COLO668 (cell line): ENCODE measurements at regions not wholly inside any gene's neighbourhood (a gene's known extent, or its start where the extent isn't known, plus 50 kb on each side); places are given as distances from the start of the nearest gene placed in this dataset.

Experiments used
- DNase-seq: peaks from one replicate; lab custom pipeline; 2025; ENCODE audit not compliant: unreplicated experiment; lab: John Stamatoyannopoulos, UW

DNA sequence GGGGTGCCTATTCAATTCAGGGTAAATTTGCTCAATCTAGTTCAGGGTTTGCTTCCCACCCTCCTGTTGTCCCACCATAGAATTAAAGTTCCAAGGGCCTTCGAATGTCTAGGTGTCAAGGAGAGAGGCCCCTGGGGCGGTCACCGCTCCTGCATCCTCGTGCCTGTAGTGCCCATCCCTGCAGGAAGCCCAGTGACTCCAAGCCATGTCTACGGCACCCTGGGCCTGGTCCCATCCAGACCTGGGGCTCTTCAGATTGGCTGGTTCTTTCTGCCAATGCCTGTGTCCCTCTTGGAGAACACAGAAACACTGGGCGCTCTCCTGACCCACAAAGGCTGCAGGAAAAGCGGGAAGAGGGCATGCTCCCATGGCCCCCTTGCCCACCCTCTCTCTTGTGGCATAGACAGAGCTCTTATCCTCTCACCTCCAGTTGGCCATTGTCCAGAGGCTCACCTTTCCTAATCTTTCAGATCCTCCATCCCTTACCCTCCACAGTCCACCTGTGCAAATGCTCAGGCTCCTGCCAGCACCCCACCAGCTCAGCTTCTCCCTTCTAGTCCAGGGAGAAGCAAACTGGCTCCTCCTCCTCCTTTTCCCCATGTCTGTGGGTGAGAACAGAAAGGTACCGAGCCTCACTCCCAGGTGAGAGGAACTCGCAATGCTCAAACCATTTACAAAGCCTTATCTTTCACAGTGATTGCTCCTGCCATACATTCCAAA, 253.0 kb upstream of the IRX2 start:
- DNase-seq = no peak

- DNase-seq = no peak
Observed at GRCh38 chr5:3002230-3002629, 250.8 kb upstream of the IRX2 start.

- DNase-seq = no peak
Observed at GRCh38 chr5:3000631-3001030, 249.2 kb upstream of the IRX2 start.

GRCh38 chr5:2999926-3000325, 248.4 kb upstream of the IRX2 start:
- no peak for DNase-seq

DNA sequence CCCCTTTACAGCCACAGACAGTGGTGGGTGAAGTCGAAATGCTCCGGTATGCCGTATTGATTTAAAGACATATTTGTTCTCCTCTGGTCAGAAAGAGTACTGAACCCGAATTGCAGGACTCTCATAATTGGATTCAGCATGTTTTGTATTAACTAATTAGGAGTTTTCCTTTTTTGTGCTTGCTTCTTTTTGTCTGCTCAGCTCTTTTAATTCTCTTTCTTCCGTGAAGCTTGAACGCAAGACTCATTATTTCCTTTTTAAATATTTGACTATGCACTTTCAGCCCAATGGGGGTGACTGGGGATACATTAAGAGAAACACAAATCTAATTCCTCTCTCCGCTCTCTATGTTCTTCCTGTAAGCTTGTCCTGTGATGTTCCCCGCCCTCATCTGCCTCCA, 246.6 kb upstream of the IRX2 start:
- no peak for DNase-seq

DNA sequence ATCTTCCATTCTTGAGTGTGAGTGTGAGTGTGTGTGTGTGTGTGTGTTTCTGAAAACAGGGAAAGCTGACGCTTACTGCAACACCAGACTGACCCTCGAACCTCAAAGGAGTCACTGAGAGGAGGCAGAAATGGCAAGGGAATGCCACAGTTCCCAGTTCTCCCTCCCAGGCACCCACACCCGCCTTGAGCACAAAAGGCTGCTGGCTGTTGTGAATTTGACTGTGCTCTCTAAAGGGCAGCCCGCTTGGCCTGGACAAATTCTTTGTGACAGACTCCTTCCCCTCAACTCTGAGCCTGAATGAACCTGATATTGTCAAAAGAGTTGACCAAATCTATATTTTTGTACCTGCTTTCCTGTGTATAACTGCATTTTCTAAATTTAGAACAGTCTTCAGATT, 245.7 kb upstream of the IRX2 start:
- no peak for DNase-seq

DNA sequence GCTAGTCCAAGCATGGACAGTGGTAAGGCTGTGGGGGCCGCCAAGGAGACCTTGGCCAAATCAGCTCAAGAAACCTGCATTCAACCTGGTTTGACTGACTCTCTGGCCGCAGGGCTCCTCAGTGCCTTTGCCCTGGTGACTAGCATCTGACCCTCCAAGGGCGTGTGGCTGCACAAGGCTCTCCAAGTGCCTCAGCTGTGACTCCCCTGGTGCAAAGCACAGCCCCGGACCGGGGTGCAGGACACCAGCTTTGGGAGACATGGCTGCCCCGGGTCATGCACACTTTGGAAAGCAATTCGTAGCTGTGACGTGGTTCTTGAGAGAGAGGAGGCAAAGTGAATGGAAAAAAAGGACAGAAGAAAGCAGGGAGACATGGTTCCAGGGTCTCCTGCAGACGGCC, 245.2 kb upstream of the IRX2 start:
- no peak for DNase-seq

- DNase-seq = no peak
Observed at GRCh38 chr5:2996248-2996647, 244.8 kb upstream of the IRX2 start.

DNA sequence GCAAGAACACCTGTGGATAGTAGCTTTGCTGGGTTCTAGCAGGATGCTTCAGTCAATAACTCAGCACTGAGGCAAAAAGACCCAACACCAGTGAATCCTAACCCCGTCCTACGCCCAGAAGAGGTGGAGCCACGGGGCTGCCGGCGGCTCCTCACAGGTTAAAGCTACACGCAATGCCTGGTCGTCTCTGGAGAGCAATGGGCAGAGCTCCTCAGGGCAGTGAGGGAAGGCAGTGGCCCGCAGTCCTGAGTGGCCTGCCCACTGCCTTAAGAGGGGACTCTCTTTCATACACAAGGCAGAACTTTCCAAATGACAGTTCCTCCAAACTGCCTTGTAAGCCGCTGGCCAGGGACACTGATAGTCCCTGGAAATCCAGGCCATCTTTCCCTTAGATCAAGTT, 244.2 kb upstream of the IRX2 start:
- DNase-seq = no peak

DNA sequence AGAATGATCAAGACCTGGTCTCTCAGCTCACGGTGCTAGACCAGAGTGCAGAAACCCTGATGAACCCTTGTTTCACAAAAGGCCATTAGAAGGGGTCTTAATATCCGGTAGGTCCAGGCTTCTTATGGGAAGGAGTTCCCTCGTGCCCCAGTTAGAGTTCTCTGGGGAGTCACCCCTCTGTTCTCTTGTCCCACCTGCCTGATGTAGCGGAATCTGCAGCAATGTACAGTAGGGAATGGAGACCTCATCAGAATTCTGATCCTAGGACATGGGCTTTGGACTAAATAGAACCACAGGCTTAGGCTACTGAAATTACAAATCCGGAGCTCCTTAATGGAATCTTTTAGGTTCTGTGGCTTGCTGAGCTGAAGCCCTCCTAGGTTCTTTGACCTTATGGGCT, 243.6 kb upstream of the IRX2 start:
- no peak for DNase-seq

- no peak for DNase-seq
Observed at GRCh38 chr5:2993771-2994170, 242.3 kb upstream of the IRX2 start.

DNA sequence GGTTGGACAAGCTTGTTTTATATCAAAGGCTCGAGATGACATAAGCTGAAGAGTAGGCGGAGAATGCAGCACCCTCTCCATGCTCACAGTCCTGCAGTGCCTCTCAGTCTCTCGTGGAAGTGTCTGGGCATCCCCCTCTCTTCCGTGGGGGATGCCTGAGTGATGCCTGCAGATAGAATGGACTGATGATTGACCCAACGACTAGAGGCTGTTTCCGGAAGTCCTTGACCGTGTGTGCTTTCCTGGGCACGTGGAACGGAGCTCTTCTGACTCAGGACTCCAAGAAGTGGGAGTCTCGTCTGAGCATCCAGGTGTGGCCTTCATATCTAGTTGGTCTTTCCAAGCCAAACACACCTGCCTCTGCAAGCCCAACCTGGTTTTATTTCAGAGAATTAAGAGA, 241.8 kb upstream of the IRX2 start:
- DNase-seq = no peak

- no peak for DNase-seq
Observed at GRCh38 chr5:2992806-2993205, 241.3 kb upstream of the IRX2 start.

DNA sequence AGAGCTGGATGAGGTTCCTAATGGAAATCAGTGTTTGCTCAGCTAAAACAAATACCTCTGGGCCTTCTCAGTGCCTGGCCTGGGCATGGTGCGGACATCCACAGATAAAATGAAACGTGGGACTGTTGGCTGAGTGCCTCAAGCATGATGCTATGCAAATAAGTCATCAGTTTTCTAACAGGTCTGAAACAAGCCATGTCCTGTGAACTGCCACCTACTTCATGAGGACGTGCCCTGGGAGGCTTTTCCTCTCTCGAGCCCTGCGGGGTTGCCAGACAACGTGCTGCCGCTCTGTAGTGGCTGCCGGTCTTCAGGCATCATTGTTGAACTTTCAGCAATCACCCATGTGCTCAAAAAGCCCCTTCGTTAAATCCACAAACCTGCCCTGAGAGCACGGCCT, 240.4 kb upstream of the IRX2 start:
- no peak for DNase-seq

DNA sequence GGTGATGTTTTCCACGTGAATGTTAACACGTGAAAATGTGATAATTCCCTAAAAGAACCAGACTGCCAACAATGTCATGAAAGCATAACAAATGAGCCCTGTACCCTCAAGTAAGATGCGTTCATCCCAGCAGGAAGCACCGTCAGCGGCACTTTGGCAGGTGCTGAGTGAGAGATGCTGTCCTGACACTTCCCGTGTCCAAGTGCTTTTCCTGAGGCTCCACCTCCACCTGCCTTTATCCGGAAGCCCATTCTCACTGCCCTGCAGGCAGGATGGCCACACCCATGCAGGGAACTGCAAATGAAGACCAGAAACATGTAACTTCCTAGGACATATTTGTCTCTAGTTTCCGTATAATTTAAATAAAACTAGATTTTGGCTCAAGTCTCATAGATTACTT, 238.0 kb upstream of the IRX2 start:
- DNase-seq = no peak

- no peak for DNase-seq
Observed at GRCh38 chr5:2986301-2986700, 234.8 kb upstream of the IRX2 start.

DNA sequence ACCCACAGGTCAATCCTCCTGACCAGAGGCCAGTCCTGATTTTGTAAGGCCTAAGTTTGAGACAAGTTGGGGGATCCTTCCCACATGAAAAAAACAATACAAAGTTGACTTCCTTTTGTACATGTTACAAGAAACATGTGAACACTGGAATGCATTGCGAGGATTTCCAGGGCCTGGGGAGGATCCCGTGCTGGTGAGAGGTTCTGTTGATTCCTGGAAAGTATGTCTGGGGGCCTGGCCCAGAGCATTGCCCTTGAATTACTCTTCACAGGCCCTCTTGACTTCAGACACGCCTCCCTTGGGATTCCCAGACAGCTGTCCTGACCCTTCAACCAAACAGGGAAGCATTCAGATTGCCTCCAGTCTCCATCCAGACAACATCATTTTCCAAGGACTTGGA, 234.2 kb upstream of the IRX2 start:
- DNase-seq = no peak

DNA sequence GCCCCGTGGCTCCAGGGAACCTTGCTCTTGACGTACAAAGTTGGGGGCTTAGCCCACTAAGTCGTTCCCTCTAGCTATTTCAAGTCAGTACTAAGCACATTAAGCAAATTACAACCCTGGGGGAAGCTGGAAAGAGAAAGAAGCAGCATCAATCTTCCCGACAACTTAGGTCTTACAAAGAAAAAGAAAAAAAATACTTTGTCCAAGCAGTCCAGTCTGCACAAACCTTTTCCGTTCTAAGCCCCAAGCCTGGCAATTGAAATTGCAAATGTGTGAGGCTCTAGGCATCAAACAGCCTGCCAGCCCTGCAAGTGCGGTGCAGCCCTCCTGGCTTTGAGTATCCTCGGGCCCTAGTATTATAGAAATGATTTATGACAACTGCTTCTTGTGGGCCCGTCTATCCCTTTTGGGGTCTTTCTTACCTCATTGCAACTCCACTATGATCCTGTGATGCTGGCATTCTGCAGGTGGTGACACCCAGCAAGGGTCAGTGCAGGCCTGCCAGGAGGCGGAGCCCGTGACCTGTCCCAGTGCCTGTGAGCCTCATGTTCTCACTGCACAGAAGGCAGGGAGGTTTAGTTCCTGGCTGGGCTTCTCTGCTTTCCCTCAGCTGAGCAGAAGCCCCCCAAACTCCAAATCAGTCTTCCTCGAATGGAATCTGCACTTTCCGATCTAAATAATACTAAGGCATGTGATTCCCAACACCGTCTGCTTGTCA, 232.3 kb upstream of the IRX2 start:
- DNase-seq = no peak

DNA sequence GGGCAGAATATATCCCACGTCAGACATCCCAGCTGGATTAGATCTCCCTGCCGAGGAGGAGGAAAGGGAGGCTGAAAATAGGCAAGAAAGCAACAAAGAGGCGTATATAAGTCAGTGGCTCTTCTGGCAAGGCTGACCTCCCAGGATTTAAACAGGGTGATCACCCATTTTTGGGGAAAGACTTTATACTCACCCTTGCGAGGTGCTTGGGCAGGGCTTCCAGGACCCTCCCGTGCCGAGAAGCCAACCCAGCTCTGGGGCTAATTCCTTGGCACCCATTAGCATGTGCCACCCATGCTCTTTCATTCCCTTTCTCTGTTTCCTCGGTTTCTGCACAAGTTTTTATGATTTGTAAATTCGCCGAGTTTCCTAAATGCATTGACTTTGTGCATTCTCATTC, 230.2 kb upstream of the IRX2 start:
- no peak for DNase-seq

DNA sequence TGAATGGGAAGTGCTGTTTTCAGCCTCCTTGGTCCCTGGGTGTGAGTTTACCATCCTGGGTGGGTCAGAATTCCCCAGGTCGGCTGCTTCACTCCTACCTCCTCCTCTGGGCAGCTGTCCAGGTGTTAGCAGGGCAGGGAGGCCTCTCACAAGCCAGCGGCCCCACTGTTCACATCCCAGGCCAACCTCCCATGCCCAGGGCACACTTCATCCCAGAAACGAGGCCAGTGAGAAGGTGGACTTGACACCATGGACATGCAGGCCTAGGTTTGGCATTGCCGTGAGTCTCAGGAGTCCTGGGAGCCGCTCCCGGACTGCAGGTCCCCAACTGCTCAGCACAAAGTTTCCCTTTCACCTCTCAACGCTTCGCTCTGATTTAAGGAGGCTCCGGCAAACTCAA, 229.6 kb upstream of the IRX2 start:
- no peak for DNase-seq

DNA sequence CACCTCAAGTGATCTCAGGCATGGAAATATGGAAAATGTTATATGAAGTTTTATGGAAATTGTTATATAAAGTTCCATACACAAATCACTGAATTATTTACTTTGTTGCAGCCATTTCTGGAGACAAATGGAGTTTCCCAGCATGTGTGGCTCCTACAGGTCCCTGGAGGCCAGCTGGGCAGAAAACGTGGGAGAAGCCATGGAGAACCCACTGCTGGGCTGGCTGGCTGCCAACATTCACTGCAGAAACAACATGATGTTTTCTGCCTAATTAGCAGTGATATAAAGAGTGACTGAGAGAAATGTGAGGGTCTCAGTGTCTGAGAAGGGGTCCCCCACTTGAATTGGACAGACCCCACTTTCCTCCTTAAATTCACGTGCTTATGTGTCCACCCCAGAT, 208.8 kb upstream of the IRX2 start:
- DNase-seq = no peak

DNA sequence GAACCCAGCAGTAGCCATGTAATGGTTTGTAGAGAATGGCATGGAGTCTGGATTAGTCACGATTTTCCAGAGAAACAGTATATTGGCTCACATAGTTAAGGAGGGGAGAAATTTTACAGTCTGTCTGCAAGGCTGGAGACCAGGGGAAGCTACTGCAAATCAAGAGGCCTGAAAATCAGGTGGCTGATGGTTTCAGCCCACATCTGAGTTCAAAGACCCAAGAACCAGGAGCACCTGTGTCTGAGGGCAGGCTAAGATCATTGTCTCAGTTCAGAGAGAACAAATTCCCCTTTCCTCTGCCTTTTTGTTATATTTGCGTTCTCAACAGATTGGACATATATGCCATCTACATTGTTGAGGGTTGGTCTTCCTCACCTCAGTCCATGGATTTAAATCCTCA, 207.5 kb upstream of the IRX2 start:
- DNase-seq = no peak

DNA sequence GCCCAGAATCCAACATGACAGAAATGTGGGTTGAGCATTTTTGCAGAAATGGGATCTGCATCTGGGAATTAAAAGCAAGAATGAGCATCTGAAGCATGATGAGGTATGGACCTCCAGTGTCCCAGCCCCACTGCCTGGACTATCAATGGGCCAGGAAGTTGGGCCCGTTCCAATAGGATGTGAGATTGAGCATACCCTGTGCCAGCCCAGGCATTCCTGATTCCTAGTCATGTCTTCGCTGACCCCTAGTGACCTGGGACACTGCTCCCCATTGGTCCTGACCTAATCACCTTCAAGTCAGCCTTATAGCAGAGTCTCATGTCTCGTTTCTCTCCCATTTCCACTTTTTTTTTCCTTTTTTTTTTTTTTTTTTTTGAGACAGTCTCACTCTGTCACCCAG, 197.4 kb upstream of the IRX2 start:
- DNase-seq = no peak
